HepG2 (cell line): ENCODE measurements at regions not wholly inside any gene's neighbourhood (a gene's known extent, or its start where the extent isn't known, plus 50 kb on each side); places are given as distances from the start of the nearest gene placed in this dataset.

Experiments
- MAFK ChIP-seq, 2 experiments: IDR thresholded peaks in 1 of 2; conservative IDR thresholded peaks in 1 of 2; 2 replicates each; pipeline ENCODE4 v1.6.1; 2011; ENCODE audit warnings: improper control_type of control experiment in 2 of 2, low read length in 2 of 2
- POLR2AphosphoS5 ChIP-seq: IDR thresholded peaks from 2 replicates; pipeline ENCODE4 v1.6.1; 2012; ENCODE audit warnings: low read depth, low read length
- SP1 ChIP-seq, 2 experiments: fragments of 450-650 bp in 1 of 2; sonication (generic) in 1 of 2; formaldehyde crosslinking in 1 of 2; IDR thresholded peaks; 2 replicates each; pipeline versions ENCODE4 v1.4.0 to v1.6.1; 2016 to 2020; ENCODE audit warnings: missing genetic modification reagents in 1 of 2

GRCh38 chr7:101744588-101744987 lies 72.8 kb upstream of the CUX1 start:
- no peak for TF ChIP-seq POLR2AphosphoS5
- no peak for TF ChIP-seq MAFK (conservative IDR thresholded peaks at IDR 0.05 in 1 of 2, IDR thresholded peaks at IDR 0.05 in 1 of 2; ENCODE audit: low read length in 2 of 2)
- TF ChIP-seq SP1 (IDR thresholded peaks at IDR 0.05), result no peak
- no peak for TF ChIP-seq SP1 (CRISPR knock-in tag; IDR thresholded peaks at IDR 0.05)
